HG02678 (cell line): ENCODE measurements at regions not wholly inside any gene's neighbourhood (a gene's known extent, or its start where the extent isn't known, plus 50 kb on each side); places are given as distances from the start of the nearest gene placed in this dataset.
"Not testable (repeated sequence)": the region's sequence is repeated elsewhere in the genome, so short reads cannot be mapped to it uniquely, and the experiment has no call there.

ENCODE experiments used
- ATAC-seq: cut with Tn5 transposase; IDR thresholded peaks from one replicate; pipeline ENCODE4 v1.9.1; 2021; ENCODE audit warnings: mild to moderate bottlenecking, moderate library complexity; ENCODE audit not compliant: unreplicated experiment

GRCh38 chr2:228369400-228370031, 188.0 kb upstream of the SPHKAP start:
- no peak for ATAC-seq

DNA sequence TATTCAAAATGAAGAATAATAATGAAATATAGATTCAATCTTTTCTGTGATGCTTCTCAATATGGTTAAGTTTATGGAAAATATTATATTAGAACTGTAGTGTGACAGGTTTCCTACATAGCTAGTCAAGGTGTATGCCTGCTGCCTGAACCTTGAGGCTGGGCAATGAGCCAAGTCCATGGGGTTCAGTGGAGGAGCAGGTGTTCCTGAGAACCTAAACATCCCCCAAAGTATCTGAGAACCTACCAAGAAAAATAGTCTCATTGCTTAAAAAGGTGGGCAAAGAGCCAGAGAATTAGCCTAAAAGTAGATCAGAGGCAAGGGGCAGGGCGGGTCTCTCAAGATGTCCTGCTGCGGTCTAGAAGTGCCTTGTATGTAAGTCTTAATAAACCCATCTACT, 185.9 kb upstream of the SPHKAP start:
- no peak for ATAC-seq

- ATAC-seq: no peak
Observed at GRCh38 chr2:228359473-228359872, 178.0 kb upstream of the SPHKAP start.

GRCh38 chr2:228355897-228356296, 174.4 kb upstream of the SPHKAP start:
- ATAC-seq: no peak

DNA sequence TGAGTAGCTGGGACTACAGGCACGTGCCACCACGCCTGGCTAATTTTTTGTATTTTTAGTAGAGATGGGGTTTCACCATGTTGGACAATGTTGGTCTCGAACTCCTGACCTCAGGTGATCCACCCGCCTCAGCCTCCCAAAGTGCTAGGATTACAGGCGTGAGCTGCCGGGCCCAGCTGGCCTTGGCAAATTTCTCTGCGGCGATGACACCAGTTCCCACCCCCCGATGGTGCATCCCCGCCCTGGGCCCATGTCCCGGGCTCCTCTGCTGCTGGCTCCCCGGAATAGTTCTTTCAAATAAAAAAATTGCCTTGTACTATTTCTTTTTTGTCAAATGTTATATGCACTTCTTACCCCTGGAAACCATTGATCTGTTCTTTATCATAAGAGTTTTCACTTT, 171.5 kb upstream of the SPHKAP start:
- ATAC-seq: not testable (repeated sequence)

DNA sequence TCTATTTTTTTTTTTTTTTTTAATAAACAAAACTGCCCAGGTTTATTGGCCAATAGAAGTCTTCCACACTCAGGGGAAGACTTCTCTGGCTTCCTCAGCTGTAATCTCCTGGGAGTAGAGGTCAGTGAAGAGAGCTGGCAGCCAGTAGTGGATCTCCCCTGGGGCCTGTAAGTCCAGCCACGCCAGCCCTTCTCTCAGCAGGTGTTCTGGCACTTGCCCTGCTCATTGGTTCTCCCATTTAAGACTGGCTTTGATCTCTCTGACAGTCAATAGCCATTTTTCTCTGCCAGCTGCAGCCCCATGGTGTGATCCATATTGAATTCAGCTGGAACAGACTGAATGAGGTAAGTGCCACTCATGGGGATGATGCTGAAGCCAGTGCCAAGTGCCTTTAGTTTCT, 170.6 kb upstream of the SPHKAP start:
- no peak for ATAC-seq

- ATAC-seq: no peak
Observed at GRCh38 chr2:228348516-228349064, 167.1 kb upstream of the SPHKAP start.

DNA sequence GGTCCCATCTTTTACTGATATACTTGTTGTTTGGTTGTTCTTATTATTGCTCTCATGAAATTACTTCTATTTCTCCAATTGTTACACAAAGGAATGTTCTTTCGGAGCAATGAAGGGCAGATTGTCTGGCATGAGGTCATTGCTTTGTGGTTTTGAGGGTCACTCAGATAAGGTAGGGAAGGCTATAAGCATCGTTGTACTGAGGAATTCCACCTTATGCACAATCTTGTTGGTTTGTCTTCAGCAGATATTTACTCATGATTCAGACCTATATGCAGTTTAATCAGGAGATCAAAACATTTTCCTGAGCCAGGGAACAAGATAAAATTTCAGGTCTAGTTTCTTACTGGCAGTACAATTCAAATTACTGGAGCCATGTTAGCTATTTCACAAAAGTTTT, 163.0 kb upstream of the SPHKAP start:
- no peak for ATAC-seq

DNA sequence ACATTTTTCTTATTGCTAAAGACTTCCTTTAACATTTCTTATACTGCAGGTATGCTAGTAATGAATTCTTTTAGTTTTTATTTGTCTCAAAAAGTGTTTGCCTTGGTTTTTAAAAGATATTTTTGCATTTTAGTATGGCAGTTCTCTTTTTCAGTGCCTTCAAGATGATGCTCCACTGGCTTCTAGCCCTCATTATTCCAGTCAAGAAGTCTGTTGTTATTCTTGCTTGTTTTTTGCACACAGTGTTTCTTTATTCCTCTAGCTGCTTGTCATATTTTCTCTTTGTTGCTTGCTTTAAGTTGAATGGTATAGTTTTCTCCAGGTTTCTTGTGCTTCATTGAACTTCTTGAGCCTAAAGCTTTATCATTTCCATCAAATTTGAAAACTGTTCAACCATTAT, 158.0 kb upstream of the SPHKAP start:
- no peak for ATAC-seq

DNA sequence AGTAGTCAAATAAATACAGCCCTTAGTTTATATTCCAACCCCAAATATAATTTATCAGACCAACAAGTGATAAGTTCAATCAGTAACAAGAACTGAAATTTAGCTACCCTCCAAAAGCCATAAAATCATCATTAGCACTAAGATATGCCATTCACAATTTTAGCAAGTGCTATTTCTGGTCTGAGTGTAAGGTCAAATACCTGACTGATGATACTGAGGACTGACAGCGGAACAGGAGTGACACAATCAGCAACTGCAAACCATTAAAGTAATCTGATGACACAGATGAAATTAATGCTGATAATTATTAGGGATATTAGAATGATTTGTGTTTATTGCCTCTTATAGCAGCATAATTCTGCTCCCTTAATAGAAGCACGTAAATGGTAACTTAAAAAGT, 152.7 kb upstream of the SPHKAP start:
- no peak for ATAC-seq

GRCh38 chr2:228329282-228329681, 147.8 kb upstream of the SPHKAP start:
- ATAC-seq: no peak

GRCh38 chr2:228321015-228321414, 139.5 kb upstream of the SPHKAP start:
- ATAC-seq: no peak

DNA sequence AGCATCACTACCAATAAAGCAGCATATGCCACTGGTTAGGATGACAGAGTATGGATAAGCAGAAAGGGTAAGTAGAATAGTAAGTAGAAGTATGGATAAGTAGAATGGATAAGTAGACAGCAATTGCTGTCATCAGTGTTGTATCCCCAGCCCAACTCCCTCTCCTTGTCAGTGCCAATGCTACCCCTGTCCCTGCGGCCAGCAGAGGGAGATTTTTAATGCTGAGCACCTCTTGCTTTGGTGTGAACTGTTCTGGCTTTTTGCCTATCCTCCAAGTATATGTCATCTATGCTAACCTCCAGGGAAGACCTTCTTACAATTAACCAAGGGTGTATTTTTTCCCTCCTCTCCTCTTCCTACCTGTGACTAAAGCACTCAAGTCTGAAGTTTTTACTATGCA, 136.7 kb upstream of the SPHKAP start:
- ATAC-seq: no peak

DNA sequence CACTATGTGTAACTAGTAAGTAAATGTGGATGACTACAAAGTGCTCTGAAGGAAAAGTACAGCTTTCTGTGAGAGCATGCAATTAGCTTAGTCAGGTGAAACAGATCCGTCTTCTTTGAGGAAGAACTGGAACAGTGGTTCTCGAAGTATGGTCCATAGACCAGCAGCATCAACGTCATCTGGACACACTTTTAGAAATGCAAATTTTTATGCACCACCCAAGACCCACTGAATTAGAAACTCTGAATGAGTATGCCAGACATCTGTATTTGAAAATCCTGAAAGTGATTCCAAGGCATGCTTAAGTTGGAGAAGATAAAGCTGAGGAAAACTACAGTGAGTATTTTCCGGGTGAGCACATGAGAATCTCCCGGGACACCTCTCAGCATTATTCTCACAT, 130.7 kb upstream of the SPHKAP start:
- ATAC-seq: no peak

DNA sequence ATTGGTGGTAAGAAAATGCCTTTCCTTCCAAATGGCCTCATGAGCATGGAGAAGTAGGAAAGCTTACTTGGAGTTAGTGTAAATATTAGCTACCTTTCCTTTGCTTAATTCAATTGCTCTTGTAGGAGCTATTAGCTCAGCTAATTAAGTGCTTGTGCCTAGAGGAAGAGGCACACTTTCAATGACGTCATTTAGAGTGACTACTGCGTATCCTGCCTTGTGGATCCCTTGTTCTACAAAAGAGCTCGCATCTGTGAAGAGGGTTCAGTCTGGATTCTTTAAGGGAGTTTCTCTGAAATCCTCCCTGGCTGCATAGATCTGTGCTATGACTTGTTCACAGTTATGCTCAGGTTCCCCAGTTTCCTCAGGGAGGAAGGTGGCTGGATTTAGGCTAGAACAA, 122.5 kb upstream of the SPHKAP start:
- ATAC-seq: no peak

GRCh38 chr2:228283491-228284171, 102.1 kb upstream of the SPHKAP start:
- ATAC-seq: no peak

DNA sequence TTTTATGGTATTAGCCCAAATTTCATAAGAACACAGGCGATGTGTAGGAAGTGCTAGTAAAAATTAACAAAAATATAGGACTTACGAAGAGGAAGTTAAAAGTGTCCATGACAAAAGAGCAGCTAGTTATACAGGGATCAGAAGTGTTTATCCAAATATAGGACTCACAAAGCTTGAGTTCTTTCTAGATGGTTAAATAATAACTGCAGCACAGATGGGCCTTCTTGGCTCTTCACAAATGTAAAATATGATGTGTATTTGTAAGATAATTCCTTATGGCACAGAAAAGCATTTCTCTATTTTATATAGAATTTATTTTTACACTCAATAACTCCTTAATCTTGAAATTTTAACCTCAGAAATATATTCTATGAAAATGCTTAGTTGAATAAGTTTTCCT, 100.9 kb upstream of the SPHKAP start:
- no peak for ATAC-seq

DNA sequence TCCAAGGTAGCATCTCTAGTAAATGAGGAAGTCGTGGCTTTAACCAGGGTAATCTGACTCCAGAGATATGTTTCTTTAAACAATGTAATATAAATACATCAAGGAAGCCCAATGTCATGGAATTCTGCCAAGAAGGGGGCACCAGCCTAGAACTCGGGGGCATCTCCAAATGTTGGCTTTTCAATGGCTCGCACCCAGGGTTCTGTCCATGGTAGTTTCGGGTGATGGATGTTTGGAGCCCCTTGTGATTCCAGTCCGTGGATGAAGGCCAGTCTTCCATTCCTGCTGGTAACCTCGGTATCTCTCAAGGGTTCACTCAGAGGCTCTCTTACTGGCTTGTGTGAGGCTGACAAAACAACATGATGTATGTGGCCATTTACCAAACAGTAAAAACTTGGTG, 91.7 kb upstream of the SPHKAP start:
- no peak for ATAC-seq

- ATAC-seq: no peak
Observed at GRCh38 chr2:228269351-228269750, 87.9 kb upstream of the SPHKAP start.

DNA sequence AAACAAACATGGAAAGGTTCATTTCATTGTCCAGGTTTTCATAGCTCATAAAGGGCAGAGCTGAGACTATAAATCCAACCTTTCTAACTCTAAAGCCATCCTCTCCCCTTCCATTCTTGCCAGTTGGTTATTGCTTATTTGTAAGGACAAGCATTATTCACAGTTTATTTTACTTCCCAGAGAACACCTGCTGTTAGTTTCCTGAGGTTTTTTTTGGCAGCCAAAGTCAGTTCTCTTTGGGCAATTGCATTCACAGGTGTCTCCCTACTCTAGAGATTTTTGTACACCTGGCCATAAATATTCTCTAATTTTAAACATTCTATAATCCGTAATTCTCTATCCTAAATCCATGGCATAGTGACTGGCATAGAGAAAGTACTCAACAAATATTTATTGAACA, 87.3 kb upstream of the SPHKAP start:
- ATAC-seq: no peak

- no peak for ATAC-seq
Observed at GRCh38 chr2:228268301-228268700, 86.8 kb upstream of the SPHKAP start.

DNA sequence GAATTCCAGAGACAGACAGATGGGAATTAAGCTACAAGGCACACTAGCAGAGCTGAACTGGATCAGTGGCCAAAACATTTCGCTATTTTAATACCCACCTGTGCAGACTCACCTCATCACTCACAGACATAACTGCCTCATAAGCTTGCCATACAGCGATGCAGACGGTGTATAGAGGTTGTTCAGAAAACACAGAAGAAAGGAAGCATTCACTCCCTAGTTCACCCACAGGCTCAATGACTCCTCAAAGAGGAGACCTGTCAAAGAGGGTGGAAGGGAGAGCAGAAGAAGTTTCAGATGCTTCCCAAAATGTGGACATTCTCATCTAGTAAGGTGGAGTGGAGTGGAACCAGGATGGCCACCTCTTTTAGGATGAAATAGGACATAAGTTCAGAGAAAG, 81.7 kb upstream of the SPHKAP start:
- no peak for ATAC-seq

DNA sequence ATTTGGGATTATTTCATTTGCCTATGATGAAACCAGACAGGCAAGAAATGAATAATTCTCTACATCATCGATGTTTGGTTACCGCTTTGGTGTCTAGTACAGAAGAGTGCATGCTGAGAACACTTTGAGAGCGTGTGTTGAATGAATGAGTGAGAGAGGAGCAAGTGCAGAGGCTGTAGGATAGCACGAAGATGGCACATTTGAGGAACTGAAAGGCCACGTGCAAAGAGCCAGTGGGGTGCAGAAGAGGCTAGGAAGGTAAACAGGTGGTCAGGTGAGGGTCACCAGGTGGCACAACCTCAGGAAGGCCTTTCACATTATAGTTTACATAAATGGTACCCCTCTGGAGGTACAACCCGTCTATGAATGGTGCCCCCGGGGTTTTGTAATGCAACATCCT, 80.1 kb upstream of the SPHKAP start:
- ATAC-seq: no peak
